Endothelial cell of umbilical vein (primary cell): ENCODE measurements at regions not wholly inside any gene's neighbourhood (a gene's known extent, or its start where the extent isn't known, plus 50 kb on each side); places are given as distances from the start of the nearest gene placed in this dataset.

Source experiments
- BruUV-seq: library from RNA; stranded (reverse); fragments of 400-500 nt; replicated peaks from 2 replicates; lab custom pipeline; 2021; lab: Mats Ljungman, UMichigan
- CTCF ChIA-PET: fragments of 300-600, 350-600 bp; sonication (Branson Sonifier 250); formaldehyde crosslinking; loops from one replicate; lab custom pipeline; 2021; ENCODE audit warnings: antibody characterized with exemption, inconsistent platforms; lab: Charles Lee
- POLR2A ChIA-PET: fragments of 300-600, 350-600 bp; sonication (Branson Sonifier 250); formaldehyde crosslinking; loops from one replicate; lab custom pipeline; 2021; ENCODE audit warnings: antibody characterized with exemption, inconsistent platforms; lab: Charles Lee
- DNase-seq: peaks from one replicate; pipeline ENCODE4 v3.0.0-alpha.2; 2011; ENCODE audit warnings: low read depth, low spot score
- FAIRE-seq: peaks from 2 replicates; lab custom pipeline; 2011; peaks lifted over from hg19 to GRCh38; lab: Jason Lieb, UNC
- H2AFZ ChIP-seq: 2 replicates; pipeline ENCODE4 v1.6.0; 2012; ENCODE audit warnings: low read depth, low read length, control low read depth, inconsistent platforms
- H3K27ac ChIP-seq: 2 replicates; pipeline ENCODE4 v1.5.1; 2011; ENCODE audit warnings: low read depth, mild to moderate bottlenecking, control low read depth, low read length, moderate library complexity; ENCODE audit not compliant: insufficient read depth
- H3K27me3 ChIP-seq, 2 experiments: 2 replicates each; pipeline versions ENCODE4 v1.6.0 to v1.6.1; 2011; ENCODE audit warnings: low read length in 2 of 2, mixed read lengths in 1 of 2; ENCODE audit not compliant: control insufficient read depth in 2 of 2, insufficient read depth in 2 of 2
- H3K36me3 ChIP-seq, 2 experiments: 2 replicates in 1 of 2; 3 replicates in 1 of 2; pipeline ENCODE4 v1.5.1; 2011; ENCODE audit warnings: low read length in 2 of 2, mild to moderate bottlenecking in 1 of 2, moderate library complexity in 1 of 2; ENCODE audit not compliant: control insufficient read depth in 2 of 2, insufficient read depth in 2 of 2; ENCODE audit errors: extremely low read depth in 1 of 2
- H3K4me1 ChIP-seq: 3 replicates; pipeline ENCODE4 v1.5.1; 2011; ENCODE audit warnings: mild to moderate bottlenecking, low read length; ENCODE audit not compliant: control insufficient read depth, insufficient read depth; ENCODE audit errors: extremely low read depth
- H3K4me2 ChIP-seq: 2 replicates; pipeline ENCODE4 v1.6.1; 2011; ENCODE audit warnings: low read length, control low read depth, mixed read lengths; ENCODE audit not compliant: insufficient read depth
- H3K4me3 ChIP-seq, 3 experiments: fragments of 200-600 bp in 1 of 3; sonication (generic), shearing (Covaris generic) in 1 of 3; replicated peaks in 1 of 3; 2 replicates each; pipeline ENCODE4 v1.5.1; 2011 to 2016; ENCODE audit warnings: control low read depth in 3 of 3, low read length in 3 of 3, mild to moderate bottlenecking in 2 of 3, inconsistent platforms in 1 of 3, low read depth in 1 of 3, moderate library complexity in 1 of 3; ENCODE audit not compliant: insufficient read depth in 1 of 3
- H3K79me2 ChIP-seq: 2 replicates; pipeline ENCODE4 v1.6.0; 2012; ENCODE audit warnings: low read length, inconsistent platforms; ENCODE audit not compliant: control insufficient read depth, insufficient read depth
- H3K9ac ChIP-seq: replicated peaks from 2 replicates; pipeline ENCODE3; 2011; ENCODE audit warnings: low read length, control low read depth; ENCODE audit not compliant: insufficient read depth; ENCODE audit errors: extremely low read depth
- H3K9me1 ChIP-seq: replicated peaks from 3 replicates; pipeline ENCODE4 v1.6.0; 2011; ENCODE audit warnings: mild to moderate bottlenecking, low read length; ENCODE audit not compliant: control insufficient read depth, insufficient read depth; ENCODE audit errors: extremely low read depth
- H3K9me3 ChIP-seq: replicated peaks from 2 replicates; pipeline ENCODE4 v1.5.1; 2012; ENCODE audit warnings: low read length, inconsistent platforms; ENCODE audit not compliant: control insufficient read depth, insufficient read depth
- H4K20me1 ChIP-seq: replicated peaks from 2 replicates; pipeline ENCODE3; 2011; ENCODE audit warnings: mild to moderate bottlenecking, low read length; ENCODE audit not compliant: control insufficient read depth, insufficient read depth; ENCODE audit errors: extremely low read depth
- CTCF ChIP-seq, 2 donors: IDR thresholded peaks; 1 replicate in 1 of 2; 2 replicates in 1 of 2; pipeline ENCODE4 v1.5.1; 2011; ENCODE audit warnings: low read length in 2 of 2, mild to moderate bottlenecking in 2 of 2, moderate library complexity in 2 of 2, control low read depth in 1 of 2, inconsistent platforms in 1 of 2, low read depth in 1 of 2; ENCODE audit not compliant: insufficient read depth in 1 of 2; ENCODE audit errors: extremely low read depth in 1 of 2
- EZH2 ChIP-seq: IDR thresholded peaks from 2 replicates; pipeline ENCODE4 v1.6.1; 2012; ENCODE audit warnings: borderline replicate concordance, low read depth, mild to moderate bottlenecking, moderate library complexity, low read length, inconsistent platforms; ENCODE audit not compliant: severe bottlenecking
- FOS ChIP-seq: IDR thresholded peaks from 2 replicates; pipeline ENCODE4 v1.6.1; 2011; ENCODE audit warnings: mild to moderate bottlenecking, low read length, moderate library complexity, borderline replicate concordance; ENCODE audit not compliant: insufficient read depth
- GATA2 ChIP-seq: IDR thresholded peaks from 2 replicates; pipeline ENCODE4 v1.7.0; 2011; ENCODE audit warnings: low read depth, mild to moderate bottlenecking, moderate library complexity, mixed read lengths, low read length; ENCODE audit not compliant: insufficient read length, insufficient read depth
- JUN ChIP-seq: IDR thresholded peaks from 2 replicates; pipeline ENCODE4 v1.6.1; 2011; ENCODE audit warnings: borderline replicate concordance, low read depth; ENCODE audit not compliant: insufficient read length, insufficient read depth
- MAX ChIP-seq: IDR thresholded peaks from 2 replicates; pipeline ENCODE4 v1.6.1; 2011; ENCODE audit not compliant: insufficient read depth, insufficient read length
- MYC ChIP-seq: IDR thresholded peaks from one replicate; pipeline ENCODE4 v1.6.1; 2011; ENCODE audit warnings: mild to moderate bottlenecking, low read depth, low read length
- POLR2A ChIP-seq: IDR thresholded peaks from 2 replicates; pipeline ENCODE4 v1.6.1; 2012; ENCODE audit warnings: low read depth, mild to moderate bottlenecking, control low read depth, low read length
- POLR2AphosphoS5 ChIP-seq: IDR thresholded peaks from 2 replicates; pipeline ENCODE4 v1.6.1; 2012; ENCODE audit warnings: low read depth, mild to moderate bottlenecking, control low read depth, low read length, moderate library complexity; ENCODE audit not compliant: insufficient read depth
- dilution Hi-C: fragments of 300-500 bp; cut with MboI; formaldehyde crosslinking; loops from one replicate; pipeline ENCODE4 v1.15.0; 2019; ENCODE audit warnings: low sequenced_read_pairs; ENCODE audit not compliant: extremely low pct_ligation_motif_present
- intact Hi-C: fragments of 100-400 bp; cut with micrococcal nuclease; formaldehyde crosslinking; loops from one replicate; pipeline ENCODE4 v1.10.0; 2022

- no peaks in the 10 kb centered on the region for H4K20me1 ChIP-seq
- H3K9ac ChIP-seq = no peak overlapping the region
- H3K4me3 ChIP-seq = no peak overlapping the region
- ChIA-PET POLR2A (no interaction called here), CTCF (interaction anchor here (0.6 to 2.0 kb wide), 8 partner anchors 11 to 546 kb away, joined by 3 to 11 read pairs (median 4); no protein-coding TSS in a partner anchor)
- peaks cover 13% of the 10 kb centered on the region for H3K4me1 ChIP-seq
- FAIRE-seq = no peak
- H3K9me3 ChIP-seq = no peaks in the 10 kb centered on the region
- no peak for TF ChIP-seq FOS
- TF ChIP-seq CTCF (IDR thresholded peaks at IDR 0.05; ENCODE audit: extremely low read depth in 1 of 2, insufficient read depth in 1 of 2, low read depth in 1 of 2, low read length in 2 of 2) = no peak
- TF ChIP-seq GATA2 = no peak
- no peak for TF ChIP-seq MYC
- no peak for TF ChIP-seq POLR2AphosphoS5
- TF ChIP-seq EZH2 = no peak
- TF ChIP-seq JUN = no peak
- no peak for TF ChIP-seq POLR2A
- TF ChIP-seq MAX = no peak
- H3K27ac ChIP-seq = no peak overlapping the region
- H3K27me3 ChIP-seq = no peaks in the 10 kb centered on the region
- dilution Hi-C loops (no loop called here), intact Hi-C loops (no loop called here)
- no peak for DNase-seq
- BruUV-seq = no TSS peak
- no peak overlapping the region for H2AFZ ChIP-seq
- H3K4me2 ChIP-seq = no peak overlapping the region
- no peaks in the 10 kb centered on the region for H3K36me3 ChIP-seq
- no peaks in the 10 kb centered on the region for H3K9me1 ChIP-seq
- H3K79me2 ChIP-seq = no peaks in the 10 kb centered on the region
Observed at GRCh38 chr17:77436481-77436880, 295.7 kb downstream of the SEC14L1 start.
